Fibroblast of skin of scalp (primary cell): ENCODE measurements at regions not wholly inside any gene's neighbourhood (a gene's known extent, or its start where the extent isn't known, plus 50 kb on each side); places are given as distances from the start of the nearest gene placed in this dataset.

Source experiments
- DNase-seq: peaks from one replicate; pipeline ENCODE4 v3.0.0-alpha.2; 2013

DNA sequence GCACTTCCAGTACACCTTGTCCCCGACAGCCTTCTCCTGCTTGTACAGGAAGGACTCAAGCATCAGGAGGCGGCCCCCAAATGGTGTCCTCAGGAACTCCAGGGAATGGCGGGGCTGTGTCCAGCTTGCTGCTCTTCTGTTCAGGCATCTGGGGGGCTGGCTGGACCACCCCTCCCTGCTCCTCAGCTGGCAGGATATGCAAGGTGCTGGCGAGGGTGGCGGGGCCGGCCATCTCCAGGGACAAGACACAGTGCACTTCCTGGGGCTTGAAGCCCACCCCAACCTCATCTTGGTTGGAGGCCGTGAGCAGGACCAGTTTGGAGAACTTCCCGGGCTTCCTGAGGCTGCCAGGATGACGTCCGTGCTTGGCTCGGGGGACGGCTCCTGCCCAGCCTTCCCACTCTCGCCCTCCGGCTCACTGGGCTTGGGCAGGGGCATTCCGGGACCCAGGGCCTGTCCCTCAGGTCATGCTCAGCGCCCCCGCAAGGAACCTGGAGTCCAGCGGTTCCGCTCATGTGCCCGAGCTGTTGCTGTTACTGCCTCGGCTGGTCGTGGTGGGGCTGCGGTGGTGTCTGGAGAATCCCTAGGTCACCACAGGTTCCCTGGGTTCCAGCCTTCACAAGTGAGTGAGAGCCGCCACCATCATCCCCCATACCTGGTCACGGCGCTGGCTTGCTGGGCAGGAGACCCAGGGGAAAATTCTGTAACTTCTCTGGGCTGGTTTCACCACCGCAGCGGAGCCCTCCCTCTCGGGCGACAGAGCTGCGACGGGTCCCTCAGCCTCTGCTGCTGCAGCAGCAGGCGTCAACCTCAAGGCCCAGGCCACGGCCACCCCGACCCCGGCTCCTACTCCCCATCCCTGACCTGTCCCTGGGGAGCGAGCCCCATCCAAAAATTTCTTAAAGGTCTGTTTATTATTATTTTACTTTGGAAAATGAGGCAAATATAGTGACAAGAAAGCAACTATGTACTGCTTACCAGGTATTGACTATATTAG lies 82.8 kb upstream of the FXR1 start:
- DNase-seq = no peak

DNA sequence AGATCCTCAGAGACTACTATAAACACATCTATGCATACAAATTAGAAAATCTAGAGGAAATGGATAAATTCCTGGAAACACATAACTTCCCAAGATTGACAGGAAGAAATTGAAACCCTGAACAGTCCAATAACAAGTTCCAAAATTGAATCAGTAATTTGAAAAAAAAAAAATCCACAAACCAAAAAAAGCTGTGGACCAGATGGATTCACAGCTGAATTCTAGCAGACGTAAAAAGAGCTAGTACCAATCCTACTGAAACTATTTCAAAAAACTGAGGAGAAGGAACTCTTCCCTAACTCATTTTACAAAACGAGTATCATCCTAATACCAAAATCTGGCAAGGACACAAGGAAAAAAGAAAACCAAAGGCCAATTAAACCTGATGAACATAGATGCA lies 77.0 kb upstream of the FXR1 start:
- no peak for DNase-seq

DNA sequence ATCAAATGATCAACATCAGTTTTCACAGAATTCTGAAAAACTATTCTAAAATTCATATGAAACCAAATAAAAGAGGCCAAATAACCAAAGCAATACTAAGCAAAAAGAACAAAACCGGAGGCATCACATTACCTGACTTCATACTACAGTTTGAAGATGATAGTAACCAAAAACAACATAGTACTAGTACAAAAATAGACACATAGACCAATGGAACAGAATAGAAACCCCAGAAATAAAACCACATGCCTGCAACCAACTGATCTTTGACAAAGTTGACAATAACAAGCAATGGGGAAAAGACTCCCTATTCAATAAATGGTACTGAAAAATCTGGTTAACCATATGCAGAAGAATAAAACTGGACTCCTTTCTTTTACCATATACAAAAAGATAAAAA lies 75.7 kb upstream of the FXR1 start:
- no peak for DNase-seq

DNA sequence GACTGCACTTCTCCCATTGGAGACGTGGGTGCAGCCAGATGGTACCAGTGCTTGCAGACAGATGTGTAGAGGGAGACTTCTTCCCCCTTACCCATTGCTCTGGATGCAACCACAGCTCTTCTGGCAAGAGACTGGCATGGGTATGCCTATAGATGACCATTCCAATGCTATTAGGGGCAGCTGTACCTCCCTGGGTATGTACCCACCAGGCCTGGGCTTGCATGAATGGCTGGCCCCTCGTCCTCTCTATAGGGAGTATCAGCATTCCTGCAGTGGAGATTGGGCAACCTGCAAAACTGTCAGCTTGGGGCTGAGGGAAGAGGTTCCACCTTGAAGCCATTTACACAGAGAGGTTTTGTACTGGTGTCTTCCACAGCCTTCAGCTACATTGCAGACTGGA lies 57.6 kb upstream of the FXR1 start:
- DNase-seq = no peak

DNA sequence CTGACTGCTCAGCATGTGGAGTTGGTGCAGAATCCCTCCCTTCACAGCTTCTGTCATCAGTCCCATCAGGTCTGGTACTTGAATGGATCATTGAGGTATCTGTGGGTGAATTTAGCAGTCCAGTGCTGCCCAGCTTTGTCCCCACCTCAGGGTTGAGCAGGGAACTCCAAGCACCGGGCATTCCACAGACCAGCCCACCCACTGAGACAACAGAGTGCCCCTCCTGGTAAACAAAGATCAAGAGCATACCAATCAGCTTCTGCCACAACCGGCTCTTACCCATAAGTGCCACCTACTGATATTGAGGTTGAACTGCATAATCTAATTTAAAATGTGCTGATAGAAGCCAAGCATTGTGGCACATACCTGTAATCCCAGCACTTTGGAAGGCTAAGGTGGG lies 57.1 kb upstream of the FXR1 start:
- no peak for DNase-seq

DNA sequence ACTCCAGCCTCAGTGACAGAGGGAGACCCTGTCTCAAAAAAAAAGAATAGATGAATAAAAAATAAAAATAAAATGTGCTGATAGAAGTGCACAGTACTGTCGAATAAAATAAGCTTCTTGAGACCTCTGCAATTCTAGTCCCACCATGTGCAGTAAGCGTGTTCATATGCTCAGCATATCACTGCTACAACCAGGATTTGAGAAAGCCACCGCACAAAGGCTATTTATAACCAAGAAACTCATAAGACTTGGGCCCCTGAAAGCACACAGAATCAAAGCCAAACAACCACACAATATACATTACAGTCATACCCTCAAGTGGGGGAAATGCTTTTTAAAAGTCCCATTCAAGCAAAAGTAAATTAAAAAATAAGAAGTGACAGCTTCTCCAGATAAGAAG lies 56.5 kb upstream of the FXR1 start:
- DNase-seq = no peak

DNA sequence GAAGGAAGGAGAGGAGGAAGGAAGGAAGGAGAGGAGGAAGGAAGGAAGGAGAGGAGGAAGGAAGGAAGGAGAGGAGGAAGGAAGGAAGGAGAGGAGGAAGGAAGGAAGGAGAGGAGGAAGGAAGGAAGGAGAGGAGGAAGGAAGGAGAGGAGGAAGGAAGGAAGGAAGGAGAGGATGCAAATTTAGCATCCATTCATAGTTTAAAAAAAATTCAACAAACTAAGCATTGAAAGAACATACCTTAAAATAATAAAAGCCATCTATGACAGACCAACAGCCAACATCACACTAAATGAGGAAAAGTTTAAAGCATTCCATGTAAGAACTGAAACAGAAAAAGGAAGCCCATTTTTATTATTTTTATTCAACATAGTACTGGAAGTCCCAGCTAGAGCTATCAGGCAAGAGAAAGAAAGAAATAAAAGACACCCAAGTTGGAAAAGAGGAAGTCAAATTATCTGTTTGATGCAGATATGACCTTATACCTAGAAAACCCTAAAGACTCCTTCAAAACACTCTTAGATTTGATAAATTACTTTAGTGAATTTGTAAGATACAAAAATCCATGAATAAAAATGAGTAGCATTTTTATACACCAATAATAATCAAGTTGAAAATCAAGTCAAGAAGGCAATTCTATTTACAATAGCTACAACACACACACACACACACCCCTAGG lies 52.2 kb upstream of the FXR1 start:
- no peak for DNase-seq
